NT2/D1 (cell line): ENCODE measurements at regions not wholly inside any gene's neighbourhood (a gene's known extent, or its start where the extent isn't known, plus 50 kb on each side); places are given as distances from the start of the nearest gene placed in this dataset.

ENCODE experiments used
- SUZ12 ChIP-seq: IDR thresholded peaks from 2 replicates; pipeline ENCODE4 v1.6.1; 2011; ENCODE audit not compliant: insufficient read length, insufficient read depth; ENCODE audit errors: extremely low read depth
- ZNF274 ChIP-seq: IDR thresholded peaks from 2 replicates; pipeline ENCODE4 v1.6.1; 2011; ENCODE audit warnings: mild to moderate bottlenecking, low read depth, low read length

GRCh38 chr4:84286048-84286447, 213.0 kb downstream of the NKX6-1 start:
- TF ChIP-seq SUZ12 = no peak
- TF ChIP-seq ZNF274 = no peak
